HCT116 (cell line): ENCODE measurements at regions not wholly inside any gene's neighbourhood (a gene's known extent, or its start where the extent isn't known, plus 50 kb on each side); places are given as distances from the start of the nearest gene placed in this dataset.

ENCODE experiments used
- EZH2 ChIP-seq: fragments of 200-600 bp; sonication (generic); IDR thresholded peaks from 2 replicates; pipeline ENCODE4 v1.6.1; 2017; ENCODE audit warnings: antibody characterized with exemption, mixed run types
- POLR2AphosphoS5 ChIP-seq: IDR thresholded peaks from 2 replicates; pipeline ENCODE4 v1.6.1; 2011; ENCODE audit warnings: mild to moderate bottlenecking, low read depth, low read length, moderate library complexity
- RAD21 ChIP-seq: IDR thresholded peaks from 2 replicates; pipeline ENCODE4 v1.6.1; 2012; ENCODE audit warnings: low read depth, mild to moderate bottlenecking
- ZNF274 ChIP-seq: fragments of 200-500 bp; sonication (Bioruptor generic); IDR thresholded peaks from 2 replicates; pipeline ENCODE4 v1.6.1; 2014; ENCODE audit warnings: mild to moderate bottlenecking, low read depth, low read length, inconsistent platforms
- TF ChIP-seq, protein P1 (sequence below), 3 experiments: fragments of 200-600 bp in 1 of 3; sonication (generic) in 1 of 3; IDR thresholded peaks in 2 of 3; conservative IDR thresholded peaks in 1 of 3; 2 replicates each; pipeline ENCODE4 v1.5.1; 2012 to 2017; ENCODE audit warnings: low read depth in 2 of 3, low read length in 2 of 3, antibody characterized with exemption in 1 of 3, borderline replicate concordance in 1 of 3, control low read depth in 1 of 3, mild to moderate bottlenecking in 1 of 3, mixed read lengths in 1 of 3, mixed run types in 1 of 3, moderate library complexity in 1 of 3; ENCODE audit not compliant: insufficient read depth in 1 of 3
- TF ChIP-seq, protein P2 (sequence below): IDR thresholded peaks from 2 replicates; pipeline ENCODE4 v1.6.1; 2012; ENCODE audit warnings: low read depth

DNA sequence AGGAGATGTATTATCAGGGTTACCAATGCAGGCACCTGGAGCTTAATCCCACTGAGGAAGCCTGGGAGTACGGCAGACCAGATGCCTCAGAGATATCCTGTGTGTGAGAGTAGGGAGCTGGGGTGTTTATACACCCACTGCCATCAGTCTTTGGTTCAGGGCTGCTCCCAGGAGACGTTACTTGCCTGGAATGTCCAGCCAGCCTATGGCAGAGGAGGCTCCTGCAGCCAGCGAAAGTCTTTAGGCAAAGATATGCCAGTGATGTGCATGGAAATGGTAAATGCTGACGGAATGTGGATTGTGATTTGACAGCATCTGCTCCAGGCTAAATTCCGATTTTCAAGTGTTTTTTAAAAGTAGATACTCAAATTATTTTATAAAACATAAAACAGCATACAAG is 282.0 kb downstream of the BTBD3 start:
- TF ChIP-seq EZH2: no peak
- no peak for TF ChIP-seq ZNF274
- TF ChIP-seq POLR2AphosphoS5: no peak
- TF ChIP-seq, protein P1, sequence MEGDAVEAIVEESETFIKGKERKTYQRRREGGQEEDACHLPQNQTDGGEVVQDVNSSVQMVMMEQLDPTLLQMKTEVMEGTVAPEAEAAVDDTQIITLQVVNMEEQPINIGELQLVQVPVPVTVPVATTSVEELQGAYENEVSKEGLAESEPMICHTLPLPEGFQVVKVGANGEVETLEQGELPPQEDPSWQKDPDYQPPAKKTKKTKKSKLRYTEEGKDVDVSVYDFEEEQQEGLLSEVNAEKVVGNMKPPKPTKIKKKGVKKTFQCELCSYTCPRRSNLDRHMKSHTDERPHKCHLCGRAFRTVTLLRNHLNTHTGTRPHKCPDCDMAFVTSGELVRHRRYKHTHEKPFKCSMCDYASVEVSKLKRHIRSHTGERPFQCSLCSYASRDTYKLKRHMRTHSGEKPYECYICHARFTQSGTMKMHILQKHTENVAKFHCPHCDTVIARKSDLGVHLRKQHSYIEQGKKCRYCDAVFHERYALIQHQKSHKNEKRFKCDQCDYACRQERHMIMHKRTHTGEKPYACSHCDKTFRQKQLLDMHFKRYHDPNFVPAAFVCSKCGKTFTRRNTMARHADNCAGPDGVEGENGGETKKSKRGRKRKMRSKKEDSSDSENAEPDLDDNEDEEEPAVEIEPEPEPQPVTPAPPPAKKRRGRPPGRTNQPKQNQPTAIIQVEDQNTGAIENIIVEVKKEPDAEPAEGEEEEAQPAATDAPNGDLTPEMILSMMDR (IDR thresholded peaks at IDR 0.05 in 2 of 3, conservative IDR thresholded peaks at IDR 0.05 in 1 of 3; ENCODE audit: borderline replicate concordance in 1 of 3, insufficient read depth in 1 of 3, low read depth in 2 of 3, low read length in 2 of 3): no peak
- TF ChIP-seq RAD21: no peak
- TF ChIP-seq, protein P2, sequence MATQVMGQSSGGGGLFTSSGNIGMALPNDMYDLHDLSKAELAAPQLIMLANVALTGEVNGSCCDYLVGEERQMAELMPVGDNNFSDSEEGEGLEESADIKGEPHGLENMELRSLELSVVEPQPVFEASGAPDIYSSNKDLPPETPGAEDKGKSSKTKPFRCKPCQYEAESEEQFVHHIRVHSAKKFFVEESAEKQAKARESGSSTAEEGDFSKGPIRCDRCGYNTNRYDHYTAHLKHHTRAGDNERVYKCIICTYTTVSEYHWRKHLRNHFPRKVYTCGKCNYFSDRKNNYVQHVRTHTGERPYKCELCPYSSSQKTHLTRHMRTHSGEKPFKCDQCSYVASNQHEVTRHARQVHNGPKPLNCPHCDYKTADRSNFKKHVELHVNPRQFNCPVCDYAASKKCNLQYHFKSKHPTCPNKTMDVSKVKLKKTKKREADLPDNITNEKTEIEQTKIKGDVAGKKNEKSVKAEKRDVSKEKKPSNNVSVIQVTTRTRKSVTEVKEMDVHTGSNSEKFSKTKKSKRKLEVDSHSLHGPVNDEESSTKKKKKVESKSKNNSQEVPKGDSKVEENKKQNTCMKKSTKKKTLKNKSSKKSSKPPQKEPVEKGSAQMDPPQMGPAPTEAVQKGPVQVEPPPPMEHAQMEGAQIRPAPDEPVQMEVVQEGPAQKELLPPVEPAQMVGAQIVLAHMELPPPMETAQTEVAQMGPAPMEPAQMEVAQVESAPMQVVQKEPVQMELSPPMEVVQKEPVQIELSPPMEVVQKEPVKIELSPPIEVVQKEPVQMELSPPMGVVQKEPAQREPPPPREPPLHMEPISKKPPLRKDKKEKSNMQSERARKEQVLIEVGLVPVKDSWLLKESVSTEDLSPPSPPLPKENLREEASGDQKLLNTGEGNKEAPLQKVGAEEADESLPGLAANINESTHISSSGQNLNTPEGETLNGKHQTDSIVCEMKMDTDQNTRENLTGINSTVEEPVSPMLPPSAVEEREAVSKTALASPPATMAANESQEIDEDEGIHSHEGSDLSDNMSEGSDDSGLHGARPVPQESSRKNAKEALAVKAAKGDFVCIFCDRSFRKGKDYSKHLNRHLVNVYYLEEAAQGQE: no peak
